GM21360 (cell line): ENCODE measurements at regions not wholly inside any gene's neighbourhood (a gene's known extent, or its start where the extent isn't known, plus 50 kb on each side); places are given as distances from the start of the nearest gene placed in this dataset.

Experiments
- ATAC-seq: cut with Tn5 transposase; IDR thresholded peaks from one replicate; pipeline ENCODE4 v1.9.1; 2021; ENCODE audit warnings: mild to moderate bottlenecking, moderate library complexity; ENCODE audit not compliant: unreplicated experiment

DNA sequence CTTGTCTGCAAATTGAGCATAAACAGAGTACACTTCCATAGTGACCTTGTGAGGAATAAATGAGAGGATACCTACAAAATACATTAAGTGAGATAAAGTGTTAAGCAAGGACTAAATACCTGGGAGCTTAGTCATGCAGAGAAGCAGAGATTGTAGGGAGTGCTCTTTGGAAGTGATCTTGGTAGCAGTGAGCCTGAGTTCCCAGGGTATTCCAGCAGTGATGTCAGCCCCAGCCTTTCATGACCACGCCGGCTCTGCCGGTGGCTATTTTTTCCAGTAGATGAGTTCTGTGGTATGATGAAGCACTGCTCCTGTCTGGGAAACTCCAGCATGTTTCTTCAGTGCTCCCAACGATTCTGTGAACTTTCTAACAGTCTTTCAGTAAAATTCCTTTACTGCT lies 391.5 kb upstream of the IGFBP7 start:
- no peak for ATAC-seq

DNA sequence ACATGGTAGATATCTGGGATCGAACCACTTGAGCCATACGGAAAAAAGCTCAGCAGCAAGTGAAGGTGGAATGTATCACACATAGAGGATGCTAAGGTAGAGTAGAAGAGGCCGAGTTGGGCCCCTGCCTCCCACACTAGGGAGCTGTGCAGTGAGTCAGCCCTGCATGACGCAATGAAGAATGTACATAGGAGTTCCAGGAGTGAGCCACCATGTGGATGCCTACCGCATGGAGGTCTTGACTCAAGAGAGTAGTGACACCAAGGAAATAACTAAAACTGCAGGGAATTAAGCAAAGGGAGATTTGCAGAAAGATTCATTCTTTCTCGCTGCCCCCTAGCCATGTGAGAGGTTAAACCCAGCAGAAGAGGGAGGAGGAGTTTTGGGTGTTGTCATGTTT lies 389.6 kb upstream of the IGFBP7 start:
- ATAC-seq, result no peak

DNA sequence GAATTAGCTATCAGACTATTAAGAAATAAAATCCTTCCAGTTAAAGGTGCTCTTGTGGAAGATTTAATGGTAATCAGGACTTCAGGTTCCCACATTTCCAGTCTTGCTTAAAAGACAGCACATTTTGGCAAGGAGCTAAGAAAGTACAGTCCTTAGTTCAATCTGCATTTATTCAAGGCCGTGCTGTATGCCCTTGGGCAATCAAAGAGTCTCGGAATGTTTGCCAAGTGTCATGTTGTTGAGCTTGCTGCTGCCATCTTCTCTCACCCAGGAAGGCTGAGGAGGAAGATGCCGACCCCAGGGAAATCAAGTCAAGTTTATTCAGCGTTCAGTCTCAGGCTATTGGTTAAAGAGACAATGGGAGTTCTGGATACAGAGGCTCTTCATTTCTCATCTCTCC lies 388.1 kb upstream of the IGFBP7 start:
- ATAC-seq, result no peak

DNA sequence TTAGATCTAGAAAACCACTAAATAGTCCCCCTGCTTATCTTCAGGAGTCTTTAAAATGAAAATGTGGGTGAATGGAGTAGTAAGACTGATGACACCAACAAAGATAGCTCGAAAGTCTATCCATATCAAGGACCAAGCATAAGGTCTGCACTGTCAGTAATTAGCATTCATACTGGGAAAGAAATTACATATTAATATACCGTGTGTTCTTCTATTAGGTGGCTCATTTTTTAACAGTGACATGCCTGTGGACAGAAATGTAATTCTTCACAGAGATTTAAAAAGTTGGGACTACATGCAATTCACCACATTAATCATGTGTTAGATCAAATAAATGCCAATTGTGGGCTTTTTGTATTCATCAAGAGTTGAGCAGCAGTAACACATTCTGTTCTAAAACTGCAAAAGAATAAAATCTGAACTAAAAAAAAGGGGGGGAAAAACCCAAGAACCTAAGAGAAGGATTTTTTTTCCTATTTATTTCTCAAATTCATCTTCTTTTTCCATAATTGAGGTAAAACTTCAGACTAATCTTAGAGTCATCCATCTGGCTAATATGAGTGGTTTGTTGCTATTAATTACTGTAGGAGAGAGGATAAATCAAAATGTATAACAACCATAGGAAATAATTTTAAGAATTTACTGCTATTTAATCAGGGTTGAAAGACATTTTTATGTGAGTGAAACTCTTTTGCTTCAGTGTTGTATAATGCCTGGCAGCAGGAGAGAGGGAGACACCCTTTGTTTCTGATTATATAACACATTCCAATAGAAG lies 386.7 kb upstream of the IGFBP7 start:
- no peak for ATAC-seq

DNA sequence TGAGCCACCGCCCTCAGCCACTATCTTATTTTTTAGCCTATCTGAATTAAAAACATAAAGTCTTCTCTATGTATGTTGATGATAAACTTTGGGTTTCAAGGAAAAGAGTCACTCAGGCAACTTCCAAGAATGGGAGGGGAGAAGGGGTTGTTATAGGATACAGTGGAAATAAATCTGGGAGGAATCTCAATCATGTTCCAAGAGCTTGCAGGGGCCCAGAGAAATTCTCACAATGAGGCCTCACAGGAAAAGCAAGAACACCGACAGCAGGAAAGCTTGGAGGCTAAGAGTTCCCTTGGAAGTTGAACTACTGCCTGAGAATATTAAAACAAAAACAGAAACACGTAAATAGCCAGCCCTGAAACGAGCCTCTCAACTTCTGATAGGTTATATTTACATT lies 384.6 kb upstream of the IGFBP7 start:
- no peak for ATAC-seq

DNA sequence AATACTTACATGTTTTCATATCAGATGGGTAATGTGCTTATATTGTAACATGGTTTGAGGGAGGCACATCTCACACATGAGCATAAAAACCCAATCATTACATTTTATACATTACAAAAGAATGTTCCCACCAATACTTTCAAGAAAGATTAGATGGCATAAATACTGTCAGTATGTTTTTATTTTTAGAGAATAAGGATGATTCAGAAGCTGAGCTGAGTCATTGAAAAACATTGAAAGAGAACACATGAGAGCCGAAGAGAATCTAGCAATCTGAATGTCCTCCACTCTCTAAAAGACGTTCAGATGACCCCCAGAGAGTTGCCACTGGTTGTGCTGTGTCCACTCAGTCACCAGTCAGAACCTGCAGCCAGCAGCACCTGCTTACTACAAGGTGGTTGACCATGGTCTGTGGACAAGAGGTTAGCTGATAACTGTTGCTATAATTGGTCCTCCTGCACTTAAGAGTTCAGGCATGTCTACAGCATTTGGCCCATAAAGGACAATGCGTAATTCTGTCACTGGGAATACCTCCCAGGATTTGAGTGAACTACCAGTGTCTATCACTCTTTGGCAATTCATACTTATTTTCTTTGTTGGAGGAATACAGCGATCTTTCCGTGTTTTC lies 382.2 kb upstream of the IGFBP7 start:
- ATAC-seq, result no peak

DNA sequence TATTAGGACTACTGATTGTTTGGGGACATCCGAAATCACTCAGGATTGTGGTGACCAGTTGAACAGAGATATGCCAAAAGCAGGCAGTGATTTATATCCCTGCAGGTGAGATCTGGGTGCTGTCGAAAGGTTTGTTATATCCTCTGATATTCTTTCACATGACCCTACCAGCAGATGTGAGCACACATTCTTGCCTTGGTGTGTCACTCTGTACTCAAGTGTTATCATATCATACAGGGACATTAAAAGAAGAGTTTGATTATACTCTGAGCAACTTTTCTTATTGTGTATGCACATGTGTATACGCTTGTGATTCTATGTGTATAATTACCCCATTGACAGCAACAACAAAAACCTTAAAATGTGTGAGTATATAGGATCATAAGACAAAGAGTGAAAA lies 381.2 kb upstream of the IGFBP7 start:
- no peak for ATAC-seq

DNA sequence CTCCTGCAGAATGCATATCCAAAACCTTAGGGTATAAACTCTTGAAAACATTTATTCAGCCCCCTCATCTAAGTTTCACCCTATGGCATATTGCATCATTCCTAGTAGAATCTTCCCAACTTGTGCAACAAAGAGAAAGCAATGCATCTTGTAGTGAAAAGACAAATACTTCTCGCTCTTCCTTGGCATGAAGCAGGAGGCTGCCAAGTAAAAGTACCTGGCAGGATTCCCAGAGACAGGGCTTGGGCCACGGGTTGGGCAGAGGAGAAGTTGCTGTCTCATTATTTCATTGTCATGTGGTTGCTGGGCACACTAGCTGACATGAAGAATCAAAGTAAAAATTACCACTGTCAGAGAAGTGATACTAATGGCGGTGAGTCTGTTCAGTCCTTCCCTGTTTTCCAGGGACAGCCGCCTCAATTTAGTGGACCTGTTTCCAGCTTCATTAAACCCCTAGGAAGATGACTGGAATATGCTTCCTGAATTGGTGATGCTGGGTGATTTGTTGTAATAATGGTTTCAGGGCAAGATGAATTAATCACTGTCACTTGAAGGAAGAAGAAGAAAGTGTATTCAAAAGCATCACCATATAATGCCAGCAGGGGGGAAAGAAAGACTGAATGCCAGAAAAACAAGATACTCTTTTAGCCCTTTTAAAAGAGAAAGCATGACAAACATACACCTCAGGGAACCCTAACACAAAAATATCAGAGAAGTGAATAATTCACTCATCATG lies 380.5 kb upstream of the IGFBP7 start:
- no peak for ATAC-seq

DNA sequence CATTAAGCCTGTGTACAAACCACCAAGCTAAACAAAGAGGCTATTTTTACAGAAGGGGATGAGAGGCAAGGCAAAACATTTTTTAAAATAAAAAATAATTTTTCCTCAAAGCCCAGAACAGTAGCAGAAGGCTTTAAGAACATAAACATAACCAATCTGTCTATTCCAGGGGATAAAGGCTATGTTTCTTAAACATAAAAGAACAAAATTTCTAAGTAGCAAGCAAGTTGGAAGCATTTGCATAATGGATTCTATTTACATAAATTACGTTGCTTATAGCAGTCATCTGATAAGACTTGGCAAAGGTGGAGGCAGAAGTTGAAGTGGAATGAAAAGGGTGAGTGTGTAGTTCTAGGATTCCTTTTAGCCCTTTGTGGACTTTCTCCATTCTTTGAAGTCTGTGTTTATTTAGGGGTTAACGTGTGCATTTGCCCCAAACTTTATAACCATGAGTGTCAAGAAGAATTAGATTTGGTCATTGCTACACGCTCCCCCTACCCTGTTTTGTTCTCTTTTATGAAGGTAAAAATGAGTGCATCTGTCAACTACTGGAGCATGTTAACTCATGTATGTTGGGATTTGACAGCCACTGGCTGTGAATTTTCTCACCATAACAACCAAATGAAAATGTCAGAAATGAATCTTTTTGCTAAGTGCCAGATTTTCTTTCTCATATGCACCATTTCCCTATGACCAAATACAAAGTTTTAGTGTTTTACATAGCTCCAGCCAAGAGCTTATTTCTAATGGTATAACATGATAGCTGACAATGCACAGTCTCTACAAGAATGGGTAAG lies 378.4 kb upstream of the IGFBP7 start:
- ATAC-seq, result no peak

DNA sequence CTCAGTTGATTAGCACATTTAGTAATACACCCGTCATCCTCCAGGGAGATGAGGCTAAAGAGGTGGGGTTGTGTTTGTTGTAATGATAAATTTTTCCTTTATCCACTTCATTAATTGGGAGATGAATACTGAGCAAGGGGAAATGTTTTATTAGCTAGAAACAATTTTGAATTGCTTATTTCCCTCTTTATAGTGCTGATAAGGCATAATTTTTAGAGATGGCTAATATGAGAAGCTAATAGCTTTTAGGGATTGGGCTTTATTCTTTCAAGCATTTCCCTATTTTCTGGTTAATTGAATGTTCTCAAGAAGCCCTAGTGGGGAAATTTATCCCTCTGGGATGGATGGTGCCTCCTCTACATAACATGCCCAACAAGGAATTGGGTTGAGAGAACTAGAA lies 365.2 kb upstream of the IGFBP7 start:
- no peak for ATAC-seq

DNA sequence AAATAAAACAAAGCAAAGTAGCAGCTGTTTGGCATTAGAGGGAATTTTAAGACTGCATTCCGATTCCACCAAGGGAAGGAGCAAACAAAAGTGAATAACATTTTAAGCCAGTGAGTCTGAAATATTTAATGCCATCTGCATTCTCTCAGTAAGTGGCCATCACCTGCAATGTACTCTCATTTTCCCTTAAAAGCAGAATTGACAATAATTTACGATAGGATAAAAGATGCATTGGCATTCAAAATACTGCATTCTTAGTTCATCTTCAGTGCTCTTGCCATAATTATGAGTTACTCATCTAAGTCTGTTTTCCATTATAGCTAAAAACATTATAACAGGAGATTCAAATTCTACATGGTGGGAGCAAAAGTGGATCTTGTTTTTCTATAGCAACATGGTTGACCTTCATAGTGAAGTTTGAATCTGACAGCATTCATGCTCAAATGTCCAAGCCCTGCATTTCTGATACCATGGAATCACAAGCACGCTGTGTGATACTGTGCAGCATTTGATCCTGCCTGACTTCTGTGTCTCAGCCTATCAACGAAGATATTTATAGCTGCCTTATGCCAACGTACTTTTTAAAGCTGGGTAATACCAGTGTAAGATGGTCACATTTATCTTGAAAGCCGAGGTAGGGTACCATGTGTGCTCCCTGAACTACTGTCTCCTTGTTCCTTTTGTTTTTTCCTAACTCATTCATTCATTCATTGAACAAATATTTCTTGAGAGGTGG lies 355.3 kb upstream of the IGFBP7 start:
- no peak for ATAC-seq

DNA sequence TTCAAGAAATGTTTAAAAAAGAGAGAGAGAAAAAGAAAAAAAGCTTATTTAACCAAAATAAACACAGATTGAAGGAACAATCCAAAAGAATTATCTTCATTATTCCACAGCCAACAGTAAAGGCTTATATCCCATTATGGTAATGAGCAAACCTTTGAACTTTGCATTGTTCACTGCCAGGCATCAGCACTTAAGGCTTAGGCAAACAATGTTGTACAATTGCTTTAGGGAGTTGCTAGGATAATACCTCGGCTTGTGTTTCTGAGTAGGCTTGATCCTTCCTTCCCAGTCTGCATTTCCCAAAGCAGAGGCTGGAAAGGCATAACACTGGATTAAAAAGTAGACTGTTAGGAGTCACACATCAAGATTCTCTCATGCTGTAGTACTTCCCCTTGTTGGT lies 352.7 kb upstream of the IGFBP7 start:
- ATAC-seq, result no peak

DNA sequence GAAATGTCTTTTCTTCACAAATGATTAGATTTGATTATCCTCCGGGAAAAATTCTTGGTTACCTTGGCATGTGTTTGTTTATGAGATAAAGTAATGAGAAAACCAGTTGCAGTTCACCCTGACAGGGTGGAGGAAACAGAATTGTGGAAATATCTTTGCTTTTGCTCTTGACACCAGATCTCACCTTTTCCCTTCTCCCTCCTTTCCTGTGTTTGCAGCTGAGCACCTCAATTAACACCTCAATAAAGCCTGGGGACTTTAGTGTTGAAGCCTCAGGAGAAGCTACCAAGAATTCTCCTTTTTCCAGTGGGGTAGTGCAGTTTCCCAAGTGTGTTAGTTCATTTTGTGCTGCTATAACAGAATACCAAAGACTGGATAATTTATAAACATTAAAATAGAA lies 350.8 kb upstream of the IGFBP7 start:
- ATAC-seq, result no peak

DNA sequence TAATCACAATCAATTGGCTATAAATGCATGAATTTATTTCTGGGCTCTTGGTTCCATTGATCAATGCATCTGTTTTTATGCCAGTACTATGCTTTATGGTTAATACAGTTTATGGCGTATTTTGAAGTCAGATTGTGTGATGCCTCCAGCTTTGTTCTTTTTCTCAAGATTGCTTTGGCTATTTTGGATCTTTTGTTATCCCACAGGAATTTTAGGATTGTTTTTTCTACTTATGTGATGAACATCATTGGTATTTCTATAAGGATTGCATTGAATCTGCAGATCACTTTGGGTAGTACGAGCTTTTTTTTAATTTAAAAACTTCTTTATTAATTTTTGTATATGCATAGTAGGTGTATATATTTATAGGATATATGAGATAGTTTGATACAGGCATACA lies 338.7 kb upstream of the IGFBP7 start:
- ATAC-seq, result no peak

DNA sequence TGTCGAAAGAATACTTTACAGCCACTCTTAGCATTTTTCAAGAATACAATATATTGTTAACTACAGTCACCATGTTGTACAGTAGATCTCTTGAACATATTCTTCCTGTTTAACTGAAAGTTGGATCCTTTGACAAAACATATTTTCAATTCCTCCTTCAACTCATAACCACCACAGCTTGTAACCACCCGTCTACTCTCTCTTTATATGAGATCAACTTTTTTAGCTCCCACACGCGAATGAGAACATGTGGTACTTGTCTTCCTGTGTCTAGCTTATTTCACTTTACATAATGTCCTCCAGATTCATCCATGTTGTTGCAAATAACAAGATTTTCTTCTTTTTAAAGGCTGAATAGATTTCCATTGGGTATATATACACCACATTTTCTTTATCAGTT lies 338.3 kb upstream of the IGFBP7 start:
- ATAC-seq, result no peak

DNA sequence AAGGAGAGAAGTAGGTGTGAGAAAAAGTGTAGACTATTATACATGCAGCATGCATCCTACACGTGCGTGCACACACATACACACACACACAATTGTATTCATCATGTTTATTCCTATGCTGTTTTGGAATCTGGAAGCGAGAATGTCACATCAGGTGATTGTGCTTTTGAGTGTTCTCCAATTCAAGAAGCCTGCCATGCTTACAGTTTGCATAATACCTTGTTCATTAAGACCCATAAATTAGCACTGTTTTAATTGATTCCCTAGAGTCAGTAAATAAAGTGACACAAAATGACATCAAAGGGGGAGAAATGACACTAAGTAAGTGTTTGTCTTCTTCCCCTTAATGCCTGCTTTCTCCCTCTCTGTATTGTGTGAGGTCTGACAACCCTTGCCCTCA lies 336.1 kb upstream of the IGFBP7 start:
- no peak for ATAC-seq

DNA sequence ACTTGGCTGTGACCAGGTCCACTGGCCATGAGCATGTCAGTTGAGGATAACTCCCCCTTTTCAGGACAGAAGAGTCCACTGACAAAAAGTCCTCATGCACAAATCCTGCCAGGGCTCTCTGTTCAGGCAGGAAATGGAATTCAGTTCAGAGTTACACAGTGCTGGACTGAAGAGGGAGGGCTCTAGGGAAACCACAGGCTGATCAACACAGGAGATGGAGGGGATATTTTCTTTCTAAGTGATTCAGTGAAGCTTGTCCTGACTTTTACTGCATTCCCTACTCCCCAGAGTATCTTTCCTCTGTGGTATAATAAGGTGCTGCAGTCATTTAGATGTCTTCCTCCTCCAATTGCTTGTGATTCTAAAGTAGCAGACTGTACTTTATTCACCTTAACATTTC lies 335.5 kb upstream of the IGFBP7 start:
- ATAC-seq, result no peak

DNA sequence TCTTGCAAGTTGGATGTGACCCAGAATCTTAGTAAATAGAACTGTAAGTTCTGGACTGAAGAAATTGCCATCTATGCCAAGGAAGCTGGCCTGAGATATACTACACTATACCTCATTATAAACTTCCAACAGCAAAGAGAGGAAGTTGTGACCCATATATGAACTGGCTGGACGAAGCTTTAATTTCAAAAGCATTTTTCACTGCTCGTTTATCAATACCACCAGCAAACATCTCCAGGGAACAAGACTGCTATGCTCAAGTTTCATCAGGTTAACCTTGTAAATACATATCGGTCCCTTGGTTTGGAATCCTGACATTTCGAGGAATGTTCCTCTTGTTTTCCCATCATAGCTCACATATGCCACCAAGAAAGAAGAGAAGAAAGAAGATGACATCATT lies 334.5 kb upstream of the IGFBP7 start:
- no peak for ATAC-seq

DNA sequence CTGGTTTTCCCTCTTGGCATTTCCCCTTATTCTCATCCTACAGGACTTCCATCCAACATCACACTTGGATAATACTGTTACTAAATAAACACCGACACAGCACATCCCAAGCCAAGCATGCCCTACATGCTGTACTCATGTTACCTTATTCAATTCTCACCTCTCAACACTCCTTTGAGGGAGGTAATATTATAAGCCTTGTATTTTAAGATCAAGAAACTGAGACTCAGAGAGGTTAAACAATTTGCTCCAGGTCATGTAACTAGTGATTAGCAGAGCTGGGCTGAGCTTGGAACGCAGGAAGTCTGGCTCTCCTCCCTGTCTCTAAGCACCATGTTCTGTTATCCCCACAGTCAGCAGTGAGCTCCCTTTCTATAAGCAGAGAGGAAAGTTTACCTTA lies 333.6 kb upstream of the IGFBP7 start:
- ATAC-seq, result no peak

DNA sequence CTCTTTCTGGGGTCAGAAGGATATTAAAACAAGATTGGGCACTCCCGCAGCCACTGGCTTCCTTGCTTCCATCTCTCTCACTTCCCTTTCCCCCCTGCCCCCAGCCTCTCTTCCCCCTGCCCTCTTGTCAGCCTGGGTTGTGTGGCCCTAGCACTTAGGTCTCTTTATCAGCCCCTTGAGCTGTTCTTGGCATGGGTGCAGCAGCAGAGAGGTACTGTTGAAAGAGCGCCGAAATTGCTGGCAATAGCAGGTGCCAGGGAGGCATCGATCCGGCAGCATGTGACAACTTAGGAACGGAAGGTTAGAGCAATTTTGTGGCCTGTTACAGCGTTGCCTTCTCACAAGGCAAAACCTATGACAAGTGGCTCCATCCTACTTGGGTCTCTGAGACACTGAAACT lies 333.1 kb upstream of the IGFBP7 start:
- ATAC-seq, result no peak

DNA sequence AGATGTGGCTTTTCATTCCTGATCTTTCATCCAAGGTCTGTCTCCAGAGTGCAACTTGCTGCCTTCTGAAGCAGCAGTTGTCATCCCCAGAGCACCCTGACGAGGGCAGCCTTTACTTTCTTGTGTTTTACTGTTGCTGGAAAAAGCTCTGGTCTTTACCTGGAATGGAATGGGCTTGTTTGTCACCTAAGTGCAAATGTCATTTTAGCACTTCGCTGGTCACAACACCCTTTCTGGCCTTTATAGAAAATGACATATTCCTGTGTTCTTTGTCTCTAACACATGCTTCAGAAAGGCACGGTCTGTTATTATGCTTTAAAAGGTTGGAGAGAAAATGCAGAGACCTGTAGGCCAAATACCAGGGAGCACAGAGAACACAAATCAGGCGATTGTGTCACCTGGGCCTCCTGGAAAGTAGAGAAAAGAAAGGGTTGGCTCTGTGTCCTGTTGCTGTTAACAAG lies 332.7 kb upstream of the IGFBP7 start:
- ATAC-seq, result peak; percentile 67
